HG02678 (cell line): ENCODE measurements at regions not wholly inside any gene's neighbourhood (a gene's known extent, or its start where the extent isn't known, plus 50 kb on each side); places are given as distances from the start of the nearest gene placed in this dataset.

Experiments
- ATAC-seq: cut with Tn5 transposase; IDR thresholded peaks from one replicate; pipeline ENCODE4 v1.9.1; 2021; ENCODE audit warnings: mild to moderate bottlenecking, moderate library complexity; ENCODE audit not compliant: unreplicated experiment

DNA sequence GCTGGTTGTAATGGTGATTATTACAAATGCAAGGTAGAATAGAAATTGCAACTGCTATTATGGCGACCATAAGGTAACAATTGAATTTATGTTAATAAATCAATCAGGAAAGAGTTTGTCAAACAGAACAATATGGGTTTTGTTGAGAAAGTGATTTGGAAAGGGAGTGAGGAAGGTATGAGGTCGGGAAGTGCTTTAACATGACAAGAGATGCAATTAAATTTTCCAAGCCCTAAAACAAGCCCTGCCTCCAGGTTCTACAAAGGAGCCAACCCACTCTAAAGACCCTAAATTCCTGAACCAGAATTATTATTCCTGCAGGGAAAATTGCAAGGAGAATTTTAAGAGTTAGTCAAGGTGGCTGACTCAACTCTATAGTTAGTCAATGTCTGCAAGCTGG lies 363.7 kb downstream of the BMPER start:
- no peak for ATAC-seq

DNA sequence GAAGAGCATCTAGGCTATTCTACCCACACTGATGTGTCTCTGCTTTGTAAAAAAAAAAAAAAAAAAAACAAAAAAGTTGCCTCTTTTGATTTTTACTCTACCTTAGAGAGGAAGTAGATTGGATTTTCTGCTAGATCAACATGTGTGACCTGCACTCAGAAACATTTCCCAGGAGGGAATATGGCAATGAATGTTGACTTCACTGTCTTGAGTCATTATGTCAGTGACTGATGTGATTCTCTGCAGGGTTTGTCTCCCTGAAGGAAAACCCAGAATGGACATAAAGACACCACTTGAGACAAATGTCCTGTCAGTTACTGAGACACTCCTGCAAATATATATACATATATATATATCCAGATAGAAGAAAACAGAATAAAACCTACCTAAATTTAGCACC lies 370.3 kb downstream of the BMPER start:
- no peak for ATAC-seq

- peak; percentile 95 for ATAC-seq
Measured at GRCh38 chr7:34277016-34277802, 371.9 kb downstream of the BMPER start.

DNA sequence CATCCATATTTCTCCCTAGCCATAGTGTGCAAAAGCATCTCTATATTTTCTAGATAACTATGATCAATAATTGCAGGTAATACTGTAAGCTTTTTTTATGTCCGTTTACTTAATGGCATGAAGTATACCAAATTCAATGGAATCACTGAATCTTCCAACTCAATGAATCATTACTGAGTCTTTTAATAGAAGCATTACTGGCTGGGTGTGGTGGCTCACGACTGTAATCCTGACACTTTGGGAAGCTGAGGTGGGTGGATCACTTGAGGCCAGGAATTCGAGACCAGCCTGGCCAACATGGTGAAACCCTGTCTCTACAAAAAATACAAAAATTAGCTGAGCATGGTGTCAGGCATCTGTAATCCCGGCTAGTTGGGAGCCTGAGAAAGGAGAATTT lies 372.5 kb downstream of the BMPER start:
- ATAC-seq = no peak

DNA sequence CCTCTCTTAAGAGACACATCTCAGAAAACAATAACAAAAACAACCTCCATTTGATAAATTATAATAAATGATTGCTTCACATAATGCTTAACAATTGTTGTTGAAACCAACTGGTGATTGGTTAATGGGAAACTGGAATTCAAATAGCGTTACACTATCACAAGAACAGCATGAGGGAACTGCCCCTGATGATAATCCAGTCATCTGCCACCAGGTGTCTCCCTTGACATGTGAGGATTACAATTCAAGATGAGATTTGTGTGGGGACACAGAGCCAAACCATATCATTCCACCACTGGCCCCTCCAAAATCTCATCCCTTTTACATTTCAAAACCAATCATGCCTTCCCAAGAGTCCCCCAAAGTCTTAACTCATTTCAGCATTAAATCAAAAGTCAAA lies 375.9 kb downstream of the BMPER start:
- ATAC-seq = no peak

DNA sequence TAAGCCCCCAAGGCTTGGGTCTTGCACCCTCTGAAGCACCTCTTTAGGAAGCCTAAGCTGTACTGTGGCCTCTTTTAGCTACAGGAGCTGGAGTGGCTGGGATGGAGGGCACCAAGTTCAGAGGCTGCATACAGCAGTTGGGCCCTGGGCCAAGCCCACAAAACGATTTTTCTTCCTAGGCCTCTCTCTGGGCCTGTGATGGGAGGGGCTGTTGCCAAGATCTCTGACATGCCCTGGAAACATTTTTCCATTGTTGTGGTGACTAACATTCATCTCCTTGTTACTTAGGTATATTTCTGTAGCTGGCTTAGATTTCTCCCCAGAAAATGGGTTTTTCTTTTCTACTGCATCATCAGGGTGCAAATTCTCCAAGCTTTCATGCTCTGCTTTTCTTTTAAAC lies 375.7 kb upstream of the NPSR1 start:
- ATAC-seq = no peak

DNA sequence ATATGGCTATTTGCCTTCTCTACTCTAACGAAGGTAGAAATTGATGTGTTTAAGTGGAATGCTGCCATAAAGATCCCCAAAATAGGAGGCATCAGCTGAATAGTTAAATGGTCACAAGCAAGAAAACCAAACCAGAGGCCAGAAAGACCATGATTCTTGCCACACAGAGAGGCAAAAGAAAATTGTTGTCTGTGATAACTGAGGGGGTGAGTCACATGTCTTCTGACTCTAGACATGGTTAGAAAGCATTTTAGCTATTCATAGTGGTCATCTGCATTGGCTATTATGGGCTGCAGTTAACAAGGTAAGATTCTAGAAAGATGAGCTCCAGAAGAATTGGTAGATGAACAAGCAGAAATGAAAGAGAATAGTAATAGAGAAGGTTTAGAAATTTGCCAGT lies 361.4 kb upstream of the NPSR1 start:
- ATAC-seq = no peak

- ATAC-seq = no peak
Measured at GRCh38 chr7:34298492-34299013, 359.5 kb upstream of the NPSR1 start.

DNA sequence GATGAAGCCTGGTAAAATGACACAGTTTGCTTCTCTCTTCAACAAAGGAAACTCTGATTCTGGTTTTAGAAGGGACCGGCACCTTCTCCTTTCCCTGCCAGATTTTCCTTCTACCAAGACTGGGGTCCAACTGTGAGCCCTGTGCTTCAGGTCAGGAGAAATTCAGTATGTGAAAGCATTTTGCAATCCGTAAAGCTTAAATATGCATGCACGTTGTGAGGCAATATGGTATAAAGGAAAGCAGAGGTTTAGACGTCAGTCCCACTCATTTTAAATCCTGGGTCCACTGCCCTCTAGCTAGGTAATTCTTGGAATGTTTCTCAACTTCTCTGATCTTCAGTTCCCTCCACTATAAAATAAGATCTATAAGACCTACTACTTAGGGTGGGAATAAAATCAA lies 359.0 kb upstream of the NPSR1 start:
- ATAC-seq = no peak

DNA sequence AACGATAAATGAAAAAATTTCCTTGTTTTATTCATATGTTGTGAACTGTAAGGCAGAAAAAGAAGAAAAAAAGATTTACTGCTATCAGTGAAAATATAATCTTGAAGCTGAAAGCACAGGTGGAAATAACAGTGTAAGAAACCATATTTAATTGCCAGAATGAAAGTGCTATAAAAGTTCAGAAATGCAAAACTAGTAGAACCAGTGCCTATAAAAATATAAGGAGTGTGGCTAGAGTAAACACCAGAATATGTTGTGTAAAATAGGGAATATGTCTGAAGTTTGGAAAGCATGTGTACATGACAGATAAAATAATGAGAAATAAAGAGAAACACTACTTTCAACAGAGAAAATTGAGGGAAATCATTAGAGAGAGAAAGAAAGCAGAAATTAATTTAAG lies 350.5 kb upstream of the NPSR1 start:
- ATAC-seq = no peak

DNA sequence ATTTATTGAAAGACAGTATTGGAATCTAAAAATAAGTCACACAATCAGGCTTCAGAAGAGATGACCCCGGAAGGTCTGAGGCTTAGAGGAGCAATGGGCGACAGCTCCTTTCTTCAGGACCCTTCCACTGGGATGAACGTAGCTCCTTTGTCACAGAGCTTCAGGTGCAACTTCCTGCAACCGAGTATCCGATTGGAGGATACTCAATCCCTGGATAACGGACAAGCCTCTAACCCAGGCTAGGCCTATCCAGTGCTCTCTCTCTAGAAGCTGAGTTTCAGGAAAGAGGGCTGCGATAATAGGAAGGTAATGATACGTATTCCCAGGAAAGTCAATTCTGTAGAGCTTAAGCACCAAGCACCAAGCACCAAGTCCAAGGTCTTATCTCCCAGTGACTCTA lies 349.4 kb upstream of the NPSR1 start:
- no peak for ATAC-seq

DNA sequence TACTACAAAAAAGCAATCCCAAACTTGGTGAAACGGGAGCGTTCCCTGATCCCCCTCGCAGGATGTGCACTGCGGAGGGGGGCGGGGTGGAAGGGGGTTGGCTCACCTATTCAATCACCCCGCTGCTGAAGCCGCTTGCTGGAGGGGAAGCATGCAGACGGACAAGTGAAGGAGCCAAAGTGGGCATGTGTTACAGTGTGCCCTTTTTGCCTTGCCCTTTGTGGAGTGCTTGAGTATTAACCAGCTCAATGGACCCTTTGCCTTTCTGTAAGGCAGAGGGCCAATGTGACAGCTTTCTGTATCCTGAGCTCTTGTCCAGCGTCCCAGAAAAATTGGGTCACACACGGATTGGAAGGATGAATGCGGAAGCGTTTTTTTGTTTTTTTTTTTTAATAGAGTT lies 348.9 kb upstream of the NPSR1 start:
- ATAC-seq = no peak

GRCh38 chr7:34309584-34309983 lies 348.4 kb upstream of the NPSR1 start:
- no peak for ATAC-seq

GRCh38 chr7:34311591-34311990 lies 346.4 kb upstream of the NPSR1 start:
- no peak for ATAC-seq

DNA sequence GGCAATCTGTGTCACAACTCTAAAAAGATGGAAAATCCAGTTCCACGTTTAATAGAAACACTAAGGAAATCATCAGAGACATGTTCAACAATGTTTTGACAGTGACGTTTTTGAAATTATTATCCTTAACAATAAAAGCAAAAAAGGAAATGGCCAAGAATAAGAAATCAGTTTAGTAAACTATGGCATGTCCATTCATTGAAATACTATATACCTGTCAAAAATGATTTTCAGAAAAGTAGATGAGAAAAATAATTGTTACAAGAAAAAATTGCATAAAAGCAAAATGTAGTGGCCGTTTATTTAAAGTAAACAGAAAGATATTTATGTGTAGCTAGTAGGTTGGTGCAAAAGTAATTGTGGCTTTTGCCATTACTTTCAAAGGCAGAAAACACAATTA lies 345.4 kb upstream of the NPSR1 start:
- ATAC-seq = no peak

DNA sequence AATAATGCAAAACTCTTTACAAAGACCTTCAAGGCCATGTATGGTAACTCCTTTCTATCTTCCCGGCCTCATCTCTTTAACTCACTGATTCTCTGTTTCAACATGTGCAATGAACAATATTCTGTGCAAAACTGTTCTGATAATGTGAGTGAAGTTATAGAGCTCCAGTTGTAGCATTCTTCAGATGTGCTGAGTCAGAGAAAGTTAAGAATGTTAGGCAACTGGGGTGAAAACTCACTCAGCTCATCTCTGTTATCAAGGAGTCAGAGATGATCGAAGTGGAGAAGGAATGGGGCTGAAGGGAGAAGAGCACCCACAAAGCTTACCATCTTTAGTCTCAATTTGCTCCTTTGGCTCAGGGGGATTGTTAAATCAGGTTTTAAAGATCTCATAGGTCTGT lies 344.7 kb upstream of the NPSR1 start:
- ATAC-seq = no peak

GRCh38 chr7:34315032-34315431 lies 343.0 kb upstream of the NPSR1 start:
- no peak for ATAC-seq

DNA sequence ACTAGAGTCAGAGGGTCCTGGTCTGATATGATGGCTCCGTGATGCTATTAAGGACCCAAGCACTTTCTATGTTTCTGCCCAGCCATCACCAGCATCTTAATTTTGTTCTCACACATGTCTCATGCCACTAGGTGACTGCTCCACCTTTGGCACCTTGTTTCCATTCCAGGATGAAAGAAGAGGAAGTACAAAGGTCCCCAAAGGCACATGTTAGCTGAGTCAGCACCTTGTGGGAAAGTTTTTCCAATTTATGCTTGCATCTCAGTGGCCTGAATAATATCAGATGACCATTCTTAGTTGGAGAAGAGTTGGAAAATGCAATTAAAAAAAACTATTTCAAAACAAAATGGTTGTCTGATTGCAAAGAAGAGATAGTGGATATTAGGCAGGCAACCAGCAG lies 341.0 kb upstream of the NPSR1 start:
- ATAC-seq = no peak

GRCh38 chr7:34320412-34320811 lies 337.6 kb upstream of the NPSR1 start:
- no peak for ATAC-seq

- ATAC-seq = peak; percentile 96
Measured at GRCh38 chr7:34320926-34321661, 336.9 kb upstream of the NPSR1 start.

DNA sequence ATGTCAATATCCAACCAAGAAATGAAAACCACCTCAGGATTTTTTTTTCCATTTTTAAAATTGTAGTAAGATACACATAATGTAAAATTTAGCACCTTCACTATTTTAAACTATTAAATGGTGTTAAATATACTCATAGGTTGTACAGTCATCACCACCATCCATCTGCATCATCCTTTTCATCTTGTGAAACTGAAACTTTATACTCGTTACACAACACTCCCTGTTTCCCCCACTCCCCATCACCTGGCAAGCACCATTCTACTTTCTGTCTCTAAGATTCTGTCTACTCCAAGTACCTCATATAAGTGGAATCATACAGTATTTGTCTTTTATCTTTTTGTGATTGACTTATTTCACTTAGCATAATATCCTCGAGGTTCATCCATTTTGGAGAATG lies 335.2 kb upstream of the NPSR1 start:
- ATAC-seq = no peak

DNA sequence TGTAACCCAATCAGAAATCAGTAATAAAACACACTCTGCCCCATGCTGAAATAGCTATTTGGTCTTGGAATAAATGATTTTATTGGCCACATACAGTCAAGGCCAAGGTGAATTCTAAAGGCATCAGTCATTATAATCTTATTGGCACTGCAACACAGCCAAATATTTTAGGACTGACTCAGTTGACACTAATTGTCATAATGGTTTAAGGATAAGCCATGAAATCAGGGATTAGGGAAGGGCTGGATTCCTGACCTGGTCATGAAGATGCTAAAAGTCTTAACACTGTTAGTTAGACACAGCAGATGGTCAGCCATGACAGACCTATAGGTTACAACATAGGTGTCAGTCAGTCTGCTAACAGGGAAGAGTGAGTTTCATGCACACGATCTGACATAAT lies 330.3 kb upstream of the NPSR1 start:
- no peak for ATAC-seq
